ENCODE measurements at regions not wholly inside any gene's neighbourhood (a gene's known extent, or its start where the extent isn't known, plus 50 kb on each side); places are given as distances from the start of the nearest gene placed in this dataset.

DNA sequence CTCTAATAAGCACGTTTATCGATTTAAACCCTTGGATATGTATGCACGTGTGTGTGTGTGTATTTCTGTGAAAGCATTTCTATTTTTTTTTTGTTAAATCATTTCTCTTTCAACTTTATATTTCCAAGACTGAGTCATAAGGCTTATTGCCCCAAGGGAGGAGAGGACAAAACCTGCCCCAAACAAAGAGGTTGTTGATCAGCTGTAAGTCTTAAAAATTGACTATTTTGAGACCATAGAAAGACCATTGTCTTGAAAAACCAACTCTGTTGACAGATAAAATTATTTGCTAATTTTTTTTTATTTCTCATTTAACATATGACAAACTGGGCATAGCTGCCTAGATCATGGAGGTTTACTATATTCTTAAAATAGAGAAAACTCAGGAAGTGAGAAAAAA, 222.4 kb downstream of the FMR1NB start:
- no peak for DNase-seq
- H3K4me3 ChIP-seq, result no peak overlapping the region
- intact Hi-C loops (cut with DNase I), result no loop called here

DNA sequence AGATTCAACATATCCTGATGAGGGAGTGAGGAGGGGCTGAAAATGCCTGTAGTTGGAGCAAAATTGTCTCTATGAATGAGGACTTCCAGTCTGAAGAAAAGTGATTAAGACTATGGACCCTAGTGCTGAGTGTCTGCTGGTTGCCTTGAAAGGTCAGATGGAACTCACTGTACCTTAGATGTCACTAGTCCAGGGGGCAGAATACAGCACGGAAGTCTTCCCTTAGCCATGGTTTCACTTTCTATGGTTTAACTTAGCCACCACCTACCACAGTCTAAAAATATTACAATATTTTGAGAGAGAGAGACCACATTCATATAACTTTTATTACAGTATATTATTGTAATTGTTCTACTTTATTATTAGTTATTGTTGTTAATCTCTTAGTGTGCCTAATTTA, 223.1 kb downstream of the FMR1NB start:
- H3K9me3 ChIP-seq, result no peaks in the 10 kb centered on the region
- WGBS, 3 donors, result 58 to 87% (median 64%) methylated on average over 1 of the region's 1 CpG
- H3K4me3 ChIP-seq, result no peak overlapping the region
- TF ChIP-seq EP300 (IDR thresholded peaks at IDR 0.05), result no peak
- TF ChIP-seq, protein P1, sequence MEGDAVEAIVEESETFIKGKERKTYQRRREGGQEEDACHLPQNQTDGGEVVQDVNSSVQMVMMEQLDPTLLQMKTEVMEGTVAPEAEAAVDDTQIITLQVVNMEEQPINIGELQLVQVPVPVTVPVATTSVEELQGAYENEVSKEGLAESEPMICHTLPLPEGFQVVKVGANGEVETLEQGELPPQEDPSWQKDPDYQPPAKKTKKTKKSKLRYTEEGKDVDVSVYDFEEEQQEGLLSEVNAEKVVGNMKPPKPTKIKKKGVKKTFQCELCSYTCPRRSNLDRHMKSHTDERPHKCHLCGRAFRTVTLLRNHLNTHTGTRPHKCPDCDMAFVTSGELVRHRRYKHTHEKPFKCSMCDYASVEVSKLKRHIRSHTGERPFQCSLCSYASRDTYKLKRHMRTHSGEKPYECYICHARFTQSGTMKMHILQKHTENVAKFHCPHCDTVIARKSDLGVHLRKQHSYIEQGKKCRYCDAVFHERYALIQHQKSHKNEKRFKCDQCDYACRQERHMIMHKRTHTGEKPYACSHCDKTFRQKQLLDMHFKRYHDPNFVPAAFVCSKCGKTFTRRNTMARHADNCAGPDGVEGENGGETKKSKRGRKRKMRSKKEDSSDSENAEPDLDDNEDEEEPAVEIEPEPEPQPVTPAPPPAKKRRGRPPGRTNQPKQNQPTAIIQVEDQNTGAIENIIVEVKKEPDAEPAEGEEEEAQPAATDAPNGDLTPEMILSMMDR (IDR thresholded peaks at IDR 0.05), result no peak
- no peak for TF ChIP-seq POLR2A (IDR thresholded peaks at IDR 0.05)
- no peak overlapping the region for H3K27ac ChIP-seq
- no peaks in the 10 kb centered on the region for H3K36me3 ChIP-seq
- DNase-seq, result no peak
- H3K4me1 ChIP-seq (ENCODE audit: insufficient read depth), result no peaks in the 10 kb centered on the region
- intact Hi-C loops (cut with DNase I), result no loop called here
- no peaks in the 10 kb centered on the region for H3K27me3 ChIP-seq

More for the DNA sequence above, 222.4 kb downstream of the FMR1NB start:
- no peaks in the 10 kb centered on the region for H3K9me3 ChIP-seq
- H3K27me3 ChIP-seq, result no peaks in the 10 kb centered on the region
- no peak overlapping the region for H3K27ac ChIP-seq
- no peaks in the 10 kb centered on the region for H3K36me3 ChIP-seq
- H3K4me1 ChIP-seq (ENCODE audit: insufficient read depth), result no peaks in the 10 kb centered on the region
- TF ChIP-seq, protein P1 (IDR thresholded peaks at IDR 0.05), result no peak
- TF ChIP-seq POLR2A (IDR thresholded peaks at IDR 0.05) (no peak), EP300 (IDR thresholded peaks at IDR 0.05) (no peak)
- WGBS, 3 donors, result 65 to 73% (median 69%) methylated on average over 3 of the region's 3 CpGs

DNA sequence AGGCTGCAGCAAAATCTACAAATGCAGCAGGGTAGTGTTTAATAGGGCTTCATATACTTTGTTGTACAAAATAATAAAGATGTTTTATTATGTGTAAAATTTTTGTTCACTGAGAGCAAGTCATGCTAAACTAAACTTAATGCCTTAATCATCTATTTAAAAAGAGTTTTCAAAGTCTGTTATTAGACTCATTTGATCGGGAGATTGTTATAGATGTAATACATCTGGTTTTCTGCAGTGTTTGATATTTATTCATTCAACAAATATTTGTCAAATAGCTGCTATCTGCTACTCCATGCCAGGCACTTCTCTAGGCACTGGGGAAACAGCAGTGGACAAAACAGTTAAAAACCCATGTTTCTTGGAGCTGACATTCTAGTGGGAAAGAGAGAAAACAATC, 233.6 kb downstream of the FMR1NB start:
- H3K4me3 ChIP-seq, result no peak overlapping the region
- intact Hi-C loops (cut with DNase I), result no loop called here
- H3K36me3 ChIP-seq, result no peaks in the 10 kb centered on the region
- H3K27me3 ChIP-seq, result no peaks in the 10 kb centered on the region
- TF ChIP-seq EP300 (IDR thresholded peaks at IDR 0.05), result no peak
- no peak for TF ChIP-seq POLR2A (IDR thresholded peaks at IDR 0.05)
- TF ChIP-seq, protein P1 (IDR thresholded peaks at IDR 0.05), result no peak
- no peaks in the 10 kb centered on the region for H3K4me1 ChIP-seq (ENCODE audit: insufficient read depth)
- H3K27ac ChIP-seq, result no peak overlapping the region
- no peak for DNase-seq
- 60 to 74% (median 71%) methylated on average over 1 of the region's 1 CpG for WGBS, 3 donors
- no peaks in the 10 kb centered on the region for H3K9me3 ChIP-seq

DNA sequence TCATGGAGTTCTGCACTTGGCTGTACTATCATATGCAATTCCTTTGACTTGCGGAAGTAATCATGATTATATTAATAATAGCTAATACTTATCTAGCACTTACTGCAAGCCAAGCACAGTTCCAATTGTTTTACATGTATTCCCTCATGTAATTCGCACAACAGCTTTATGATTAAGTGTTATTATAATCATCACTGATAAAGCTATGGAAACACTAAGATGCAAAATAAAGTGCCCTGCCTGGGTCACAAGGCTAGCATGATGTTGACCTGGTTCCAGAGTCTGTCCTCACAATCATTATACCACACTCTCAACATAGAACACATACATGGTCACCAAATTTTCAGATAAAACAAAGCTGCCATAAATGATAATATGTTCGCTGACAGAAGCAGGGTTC, 234.6 kb downstream of the FMR1NB start:
- no peaks in the 10 kb centered on the region for H3K36me3 ChIP-seq

More for the DNA sequence above, 234.6 kb downstream of the FMR1NB start:
- Histone ChIP-seq H3K4me3 (no peak overlapping the region), H3K27ac (no peak overlapping the region), H3K9me3 (no peaks in the 10 kb centered on the region), H3K27me3 (no peaks in the 10 kb centered on the region), H3K4me1 (ENCODE audit: insufficient read depth) (no peaks in the 10 kb centered on the region)
- intact Hi-C loops (cut with DNase I), result no loop called here
- no peak for TF ChIP-seq POLR2A (IDR thresholded peaks at IDR 0.05)
- TF ChIP-seq EP300 (IDR thresholded peaks at IDR 0.05), result no peak
- TF ChIP-seq, protein P1 (IDR thresholded peaks at IDR 0.05), result no peak
- DNase-seq, result no peak
- WGBS, 3 donors, result 80 to 96% (median 82%) methylated on average over 3 of the region's 3 CpGs
